ENCODE measurements at regions not wholly inside any gene's neighbourhood (a gene's known extent, or its start where the extent isn't known, plus 50 kb on each side); places are given as distances from the start of the nearest gene placed in this dataset.
"Not testable (repeated sequence)": the region's sequence is repeated elsewhere in the genome, so short reads cannot be mapped to it uniquely, and the experiment has no call there.

DNA sequence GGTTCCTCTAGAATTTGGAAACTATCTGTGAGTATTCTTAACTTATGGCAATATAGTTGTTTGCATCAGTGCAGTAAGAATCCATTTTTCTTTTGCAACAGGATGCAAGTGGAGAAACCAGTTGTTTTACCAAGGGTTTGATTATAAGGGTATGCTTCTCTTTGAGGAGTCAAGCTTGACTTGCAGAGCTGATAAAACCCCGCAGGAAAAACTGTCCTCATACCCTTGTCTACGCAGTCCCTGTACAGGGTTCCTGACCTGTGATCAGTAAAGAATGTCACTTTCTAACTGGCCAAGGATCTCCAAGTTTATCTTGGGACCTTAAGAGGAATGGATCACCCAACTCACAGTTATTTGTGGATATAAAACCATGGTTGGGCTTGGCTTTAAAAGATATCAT is 161.1 kb upstream of the OLIG3 start:
- DNase-seq (ENCODE audit: low read depth in 2 of 2) = no peak

DNA sequence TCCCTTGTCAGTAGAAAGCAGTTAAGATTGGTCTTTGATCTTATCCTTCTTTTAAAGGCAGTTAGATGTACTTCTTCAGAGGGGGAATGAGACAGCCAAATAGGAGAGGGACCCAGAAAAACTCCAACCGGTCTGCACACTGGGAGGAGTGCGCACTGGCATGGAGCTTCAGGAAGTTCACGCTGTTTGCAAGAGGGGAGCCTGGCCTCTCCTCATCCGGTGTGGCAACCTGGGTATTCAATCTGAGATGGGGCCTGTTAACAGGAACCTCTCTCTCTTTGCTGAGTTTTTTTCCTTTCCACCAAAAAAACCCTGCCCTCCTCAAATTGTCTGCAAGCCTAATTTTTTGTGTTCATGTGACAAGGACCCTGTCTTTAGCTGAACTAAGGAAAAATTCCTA is 162.5 kb upstream of the OLIG3 start:
- DNase-seq (ENCODE audit: low read depth in 2 of 2) = no peak

DNA sequence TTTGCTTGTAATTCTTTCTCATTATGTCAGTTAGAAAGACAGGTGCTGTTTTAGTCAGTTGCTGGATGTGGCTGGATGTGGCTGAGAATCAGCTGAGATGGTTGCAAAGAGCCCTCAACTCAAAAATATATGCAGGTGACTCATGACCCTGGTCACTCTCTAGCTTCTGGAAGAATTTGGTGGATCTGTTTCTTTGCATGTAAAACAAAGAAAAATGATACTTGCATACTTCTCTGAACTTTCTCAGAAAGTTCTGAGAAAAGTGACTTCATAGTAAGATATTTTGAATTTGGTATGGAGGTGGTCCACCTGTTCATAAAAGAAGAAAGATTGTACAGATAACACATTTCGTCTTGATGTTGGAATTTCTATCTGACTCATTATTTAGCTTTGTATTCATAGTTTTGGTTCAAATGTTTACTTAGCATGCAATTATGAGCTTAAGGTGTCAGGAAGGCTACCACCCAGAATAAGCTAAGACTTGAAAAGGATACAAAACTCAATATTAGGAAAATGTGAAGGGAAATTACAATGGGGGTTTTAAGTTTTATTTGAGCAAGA is 163.2 kb upstream of the OLIG3 start:
- no peak for DNase-seq (ENCODE audit: low read depth in 2 of 2)

DNA sequence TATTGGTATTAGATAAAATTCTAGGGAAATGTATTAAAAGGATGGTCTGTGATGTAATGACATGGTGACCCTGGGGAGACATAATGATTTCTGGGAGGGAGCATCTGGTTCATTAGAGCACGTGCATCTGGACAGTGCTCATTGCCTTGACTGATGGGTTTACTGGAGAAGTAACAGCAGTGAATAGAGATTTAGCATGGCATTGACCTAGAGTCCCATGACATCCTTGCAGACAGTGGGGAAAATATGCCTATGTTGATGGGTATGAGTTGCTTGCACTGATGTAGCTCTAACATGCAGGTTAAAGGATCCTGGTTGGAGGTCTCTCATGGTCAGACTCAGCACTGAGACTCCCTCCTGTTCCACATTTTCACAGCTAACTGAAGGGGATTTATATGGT is 164.1 kb upstream of the OLIG3 start:
- DNase-seq (ENCODE audit: low read depth in 2 of 2) = no peak

DNA sequence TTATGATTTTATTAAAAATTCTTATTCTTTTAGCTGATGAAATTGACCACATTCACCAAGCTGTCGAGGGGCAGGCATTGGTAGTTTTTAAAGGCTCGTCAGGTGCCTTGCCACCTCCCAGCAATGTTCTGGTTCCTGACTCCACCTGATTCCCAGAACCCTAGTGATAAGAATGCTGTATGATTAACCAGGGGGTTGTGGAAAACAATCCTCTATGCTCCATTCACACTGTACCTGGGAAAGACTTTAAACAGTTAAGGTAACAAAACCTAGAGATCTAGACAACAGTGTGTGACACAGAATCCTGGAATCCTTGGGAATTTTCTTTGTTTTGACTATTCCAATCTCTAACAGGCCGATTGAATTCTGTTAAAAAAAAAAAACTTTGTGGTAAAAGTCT is 165.7 kb upstream of the OLIG3 start:
- no peak for DNase-seq (ENCODE audit: low read depth in 2 of 2)

DNA sequence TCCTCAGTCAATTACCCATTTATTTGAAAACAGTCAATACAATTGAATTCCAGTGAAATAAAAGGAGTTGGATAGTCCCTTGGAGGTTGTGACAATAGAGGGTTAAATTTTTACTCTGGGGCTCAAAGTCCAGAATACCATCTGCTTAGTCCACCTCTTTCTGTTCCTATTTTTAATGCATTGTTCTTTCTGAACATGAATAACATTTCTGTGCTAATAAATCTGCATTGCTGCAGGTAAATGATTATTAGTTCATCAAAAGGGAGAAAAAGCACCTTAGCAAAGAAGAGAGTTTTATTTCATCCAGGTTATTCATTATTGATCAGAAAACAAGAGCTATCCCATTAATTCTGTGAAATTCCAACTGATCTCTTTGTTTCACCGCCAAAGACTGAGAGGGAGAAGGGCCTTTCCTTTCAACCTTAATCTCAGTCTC is 166.1 kb upstream of the OLIG3 start:
- no peak for DNase-seq (ENCODE audit: low read depth in 2 of 2)

DNA sequence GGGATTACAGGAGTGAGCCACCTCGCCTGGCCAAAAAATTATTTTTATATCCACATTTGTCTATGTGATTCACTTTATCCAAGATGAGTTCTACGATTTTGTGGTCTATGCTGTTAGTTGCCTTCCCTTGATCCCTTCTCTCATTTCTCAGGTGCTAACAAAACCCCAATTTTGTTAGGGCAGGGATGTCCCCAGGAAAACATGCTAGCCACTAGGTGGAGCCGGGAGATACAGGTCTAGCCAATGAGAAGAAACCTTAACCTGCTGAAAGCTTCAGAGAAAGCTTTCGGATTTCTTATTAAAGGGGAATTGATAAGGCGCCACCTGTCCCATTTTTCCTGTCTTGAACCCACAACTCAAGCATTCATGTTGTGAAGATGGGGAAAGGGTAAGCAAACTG is 167.4 kb upstream of the OLIG3 start:
- peak; percentile 33 to 36 for DNase-seq (ENCODE audit: low read depth in 2 of 2)

DNA sequence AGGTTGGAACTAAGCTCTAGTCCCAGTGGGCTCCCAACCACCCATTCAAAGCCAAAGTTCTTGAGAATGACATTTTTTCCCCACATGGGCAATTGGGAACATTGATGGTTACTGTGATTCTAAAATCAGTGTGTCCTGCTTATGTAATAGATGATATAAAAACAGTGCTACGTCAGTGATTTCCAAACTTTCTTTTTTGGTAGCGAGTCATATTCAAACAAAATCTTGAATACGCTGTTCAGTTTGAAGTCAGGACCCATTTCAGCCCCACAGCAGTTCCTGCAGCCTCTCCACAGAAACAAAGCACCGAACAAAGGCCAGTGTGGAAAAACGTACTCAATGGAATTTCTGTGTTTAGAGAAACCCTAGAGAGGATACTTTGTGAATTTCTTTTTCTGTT is 170.0 kb upstream of the OLIG3 start:
- no peak for DNase-seq (ENCODE audit: low read depth in 2 of 2)

DNA sequence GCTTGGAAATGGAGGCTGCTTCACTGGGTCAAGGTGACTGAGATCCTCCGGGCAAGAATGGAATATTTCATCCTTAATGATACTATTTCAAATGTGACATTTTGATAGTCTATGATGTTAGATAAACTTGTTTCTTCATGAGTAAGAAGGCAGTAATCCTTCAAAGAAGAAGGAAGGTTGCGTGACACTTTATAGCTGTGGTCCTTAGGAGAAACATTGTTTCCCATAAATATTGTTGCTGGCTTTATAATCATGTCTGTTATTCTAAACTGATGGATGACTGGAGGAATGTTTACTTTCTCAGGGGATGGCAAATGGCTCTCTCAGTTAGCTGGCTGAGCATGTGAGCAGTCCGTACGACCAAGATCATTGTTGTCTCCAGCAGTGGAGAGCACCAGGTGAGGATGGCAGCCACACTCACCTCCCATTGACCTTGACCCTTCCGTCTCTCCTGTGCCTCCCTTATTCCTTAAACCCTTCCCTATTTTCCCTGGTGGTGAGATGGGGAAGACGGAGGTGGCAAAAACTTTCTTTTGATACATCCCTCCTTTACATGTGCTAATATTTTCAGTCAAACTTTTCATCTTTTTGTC is 171.2 kb upstream of the OLIG3 start:
- DNase-seq (ENCODE audit: low read depth in 2 of 2) = no peak

DNA sequence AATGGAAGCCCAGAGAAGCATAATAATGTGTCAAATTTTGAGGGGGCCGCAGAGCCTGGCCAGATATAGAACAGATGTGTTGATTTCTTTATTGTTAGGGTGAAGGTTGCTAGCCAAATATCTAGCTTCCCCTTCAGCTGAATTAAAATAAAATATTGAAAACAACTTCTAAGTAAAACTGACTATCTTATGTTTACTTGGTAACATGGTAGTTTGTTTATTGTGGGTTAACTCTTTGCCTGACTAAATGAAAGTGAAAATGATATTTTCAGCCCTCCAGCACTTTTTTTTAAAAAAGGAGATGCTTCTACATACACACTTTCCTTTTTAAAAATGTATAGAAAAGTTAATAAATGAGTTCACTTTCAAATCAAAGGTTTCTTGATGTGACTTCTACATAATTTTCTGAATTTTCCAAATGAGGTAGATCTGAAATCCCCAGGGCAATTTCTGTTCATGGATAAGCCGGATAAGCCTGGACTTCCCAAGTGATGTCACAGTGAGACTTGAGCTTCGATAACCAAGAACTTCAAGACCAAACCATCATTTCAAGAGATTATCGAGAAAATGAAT is 172.1 kb upstream of the OLIG3 start:
- DNase-seq (ENCODE audit: low read depth in 2 of 2) = no peak

DNA sequence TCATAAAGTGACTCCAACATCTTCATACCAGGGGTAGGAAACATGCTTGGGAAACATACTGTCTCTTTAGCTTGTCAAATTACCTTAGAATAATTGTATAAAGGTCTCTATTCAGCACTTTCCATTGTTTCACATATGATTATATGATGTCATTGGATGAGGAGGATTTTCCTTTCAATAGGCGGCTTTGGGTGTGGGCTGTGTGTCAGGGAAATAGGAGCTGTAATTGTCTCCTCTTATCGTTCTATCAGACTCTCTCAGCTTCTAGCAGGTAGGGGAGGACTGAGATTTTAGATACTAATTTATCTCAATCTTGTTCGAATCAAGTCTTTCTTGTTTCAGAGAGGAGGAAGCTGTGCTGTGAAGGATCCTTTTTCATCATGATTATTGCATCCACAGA is 179.4 kb upstream of the OLIG3 start:
- peak in 1 of 2 donors; percentile 30 for DNase-seq (ENCODE audit: low read depth in 2 of 2)

DNA sequence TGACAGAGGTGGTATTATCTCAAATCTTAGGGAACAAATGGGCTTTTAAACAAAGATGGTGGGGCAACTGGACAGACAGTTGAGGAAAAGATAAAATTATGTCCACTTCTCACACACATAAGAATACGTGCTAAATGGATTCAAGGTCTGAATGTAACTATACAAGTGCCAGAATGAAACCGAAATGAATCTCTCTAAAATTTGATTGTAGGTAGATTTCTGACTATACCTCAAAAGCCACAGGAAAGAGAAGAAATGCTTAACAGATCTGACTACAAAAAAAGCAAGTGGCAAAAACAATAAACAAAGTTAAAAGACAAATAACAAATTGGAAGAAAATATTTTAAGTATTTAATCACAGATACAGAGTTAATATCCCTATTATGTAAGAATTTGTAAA is 182.7 kb upstream of the OLIG3 start:
- DNase-seq (ENCODE audit: low read depth in 2 of 2) = no peak

DNA sequence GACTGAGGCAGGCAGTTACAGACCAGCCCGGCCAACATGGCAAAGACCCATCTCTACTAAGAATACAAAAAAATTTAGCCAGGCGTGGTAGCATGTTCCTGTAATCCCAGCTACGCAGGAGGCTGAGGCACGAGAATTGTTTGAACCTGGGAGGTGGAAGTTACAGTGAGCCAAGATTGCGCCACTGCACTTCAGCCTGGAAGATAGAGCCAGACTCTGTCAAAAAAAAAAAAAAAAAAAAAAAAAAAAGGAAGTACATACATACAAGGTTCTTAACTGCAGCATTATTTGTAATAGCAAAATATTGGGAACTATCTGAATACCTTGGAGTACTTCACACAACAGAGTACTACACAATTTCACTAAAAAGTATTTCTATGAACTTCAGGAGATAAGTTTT is 183.5 kb upstream of the OLIG3 start:
- no peak for DNase-seq (ENCODE audit: low read depth in 2 of 2)

DNA sequence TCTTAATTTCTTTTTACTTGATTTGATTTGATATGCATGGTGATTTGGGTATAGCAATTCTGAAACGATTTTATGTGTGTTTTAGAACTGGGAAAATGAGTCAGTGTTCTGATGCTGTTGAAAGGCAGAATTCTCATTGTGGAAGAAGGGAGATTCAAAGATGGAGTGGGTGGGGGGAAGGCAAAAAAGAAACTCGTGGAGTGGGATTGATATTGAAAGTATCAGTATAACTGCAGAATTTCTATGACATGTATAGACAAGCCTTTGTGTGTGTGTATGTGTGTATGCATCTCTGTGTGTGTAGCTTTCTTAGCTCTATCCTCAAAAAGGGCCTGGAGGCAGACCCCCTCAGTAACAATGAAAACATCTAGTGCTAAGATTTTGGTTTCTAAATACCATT is 184.3 kb upstream of the OLIG3 start:
- no peak for DNase-seq (ENCODE audit: low read depth in 2 of 2)

DNA sequence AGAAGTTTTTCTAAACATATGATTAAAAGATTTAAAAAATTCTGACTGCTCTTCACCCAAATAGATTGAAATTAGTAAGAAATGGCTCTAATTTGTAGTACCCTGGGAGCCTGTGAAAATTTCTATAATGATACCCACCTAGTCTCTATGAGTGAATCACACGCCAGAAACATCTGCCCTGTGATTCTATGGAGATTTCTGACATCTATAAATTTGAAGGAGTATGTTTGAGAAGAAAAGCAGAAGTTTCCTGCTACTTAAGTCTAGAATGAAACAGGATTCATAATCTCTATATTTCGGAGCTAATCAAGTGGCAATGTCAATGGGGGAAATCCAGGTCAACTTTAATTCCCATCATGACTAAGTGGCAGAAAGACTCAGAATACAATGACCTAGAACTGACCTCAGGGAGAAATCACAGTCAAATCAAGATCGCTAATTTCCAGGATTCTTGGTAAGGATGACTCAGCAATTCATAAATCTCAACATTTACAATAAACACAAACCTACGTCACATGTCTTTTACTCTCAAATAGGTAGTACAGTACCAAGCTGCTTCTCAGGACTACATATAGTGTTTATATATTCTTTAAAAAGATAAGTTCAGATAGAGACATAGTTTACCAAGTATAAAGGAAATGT is 186.2 kb upstream of the TNFAIP3 start:
- peak; percentile 20 to 89 for DNase-seq (ENCODE audit: low read depth in 2 of 2)

DNA sequence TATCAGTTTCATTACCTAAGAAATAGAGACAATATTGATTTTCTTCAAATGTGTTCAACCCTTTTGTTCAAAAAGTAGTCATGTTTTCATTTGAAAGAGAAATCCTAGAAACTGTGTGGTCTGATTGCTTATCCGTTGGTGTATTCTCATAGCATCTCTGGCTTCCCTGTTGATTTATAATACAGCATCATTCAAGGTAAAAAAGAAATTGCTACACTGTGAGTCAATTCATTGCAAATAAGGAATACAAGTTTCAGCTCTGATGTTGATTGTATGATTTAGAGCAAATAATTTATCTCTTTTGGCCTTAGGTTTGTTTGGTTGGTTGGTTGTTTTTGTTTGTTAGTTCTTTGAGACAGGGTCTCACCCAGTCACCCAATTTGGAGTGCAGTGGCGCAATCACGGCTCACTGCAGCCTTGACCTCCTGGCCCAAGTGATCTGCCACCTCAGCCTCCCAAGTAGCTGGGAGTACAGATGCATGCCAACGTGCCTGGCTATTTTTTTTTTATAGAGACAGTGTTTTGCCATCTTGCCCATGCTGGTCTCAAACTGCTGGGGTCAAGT is 185.5 kb upstream of the TNFAIP3 start:
- no peak for DNase-seq (ENCODE audit: low read depth in 2 of 2)

DNA sequence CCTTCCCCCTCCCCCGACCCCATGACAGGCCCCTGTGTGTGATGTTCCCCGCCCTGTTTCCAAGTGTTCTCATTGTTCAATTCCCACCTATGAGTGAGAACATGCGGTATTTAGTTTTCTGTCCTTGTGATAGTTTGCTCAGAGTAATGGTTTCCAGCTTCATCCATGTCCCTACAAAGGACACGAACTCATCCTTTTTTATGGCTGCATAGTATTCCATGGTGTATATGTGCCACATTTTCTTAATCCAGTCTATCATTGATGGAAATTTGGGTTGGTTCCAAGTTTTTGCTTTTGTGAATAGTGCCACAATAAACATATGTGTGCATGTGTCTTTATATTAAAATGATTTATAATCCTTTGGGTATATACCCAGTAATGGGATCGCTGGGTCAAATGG is 184.4 kb upstream of the TNFAIP3 start:
- not testable (repeated sequence) for DNase-seq (ENCODE audit: low read depth in 2 of 2)

DNA sequence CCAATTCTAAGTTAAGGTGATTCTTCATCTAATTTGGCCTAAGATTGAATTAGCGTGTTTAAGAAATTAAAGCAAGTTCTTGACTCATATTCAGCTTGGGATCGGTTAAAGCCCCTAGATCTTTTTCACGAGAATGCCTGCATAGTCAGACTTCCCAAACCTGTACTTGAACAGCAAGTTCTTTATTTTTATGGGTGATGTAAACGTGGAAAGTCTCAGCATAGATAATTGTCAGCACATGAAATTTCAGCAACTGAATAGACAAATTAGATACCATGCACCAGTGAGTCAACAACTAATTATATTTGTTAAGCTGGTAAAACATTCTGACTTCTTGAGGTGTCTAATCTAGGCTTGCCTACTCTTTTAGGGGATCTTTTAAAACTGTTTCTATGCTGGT is 183.1 kb upstream of the TNFAIP3 start:
- DNase-seq (ENCODE audit: low read depth in 2 of 2) = no peak

DNA sequence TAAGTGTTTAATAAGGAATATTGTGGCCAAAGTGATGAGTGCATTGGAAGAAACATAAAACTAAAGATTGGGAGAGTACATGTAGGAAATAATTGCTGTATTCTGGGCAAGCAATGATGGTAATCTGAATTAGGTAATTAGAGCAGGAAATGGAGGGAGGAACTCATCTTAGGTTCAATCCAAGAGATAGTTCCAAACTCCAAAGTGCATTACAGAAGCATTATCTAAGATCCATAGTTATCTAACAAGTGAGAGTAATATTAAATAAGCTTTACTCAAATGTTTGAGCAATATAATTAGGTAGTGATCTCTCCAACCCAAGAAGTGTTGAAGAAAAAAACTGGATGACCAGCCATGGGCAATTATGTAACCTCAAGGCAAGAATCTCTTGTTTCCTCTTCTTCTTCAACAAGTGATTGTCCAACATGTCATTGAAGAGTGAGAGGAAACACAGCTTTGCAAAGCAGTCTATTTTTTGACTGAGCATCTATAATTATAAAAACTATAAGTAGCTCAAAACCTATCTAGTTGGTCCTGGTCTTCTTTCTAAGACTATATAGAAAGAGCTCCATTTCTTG is 181.2 kb upstream of the TNFAIP3 start:
- DNase-seq (ENCODE audit: low read depth in 2 of 2) = no peak

DNA sequence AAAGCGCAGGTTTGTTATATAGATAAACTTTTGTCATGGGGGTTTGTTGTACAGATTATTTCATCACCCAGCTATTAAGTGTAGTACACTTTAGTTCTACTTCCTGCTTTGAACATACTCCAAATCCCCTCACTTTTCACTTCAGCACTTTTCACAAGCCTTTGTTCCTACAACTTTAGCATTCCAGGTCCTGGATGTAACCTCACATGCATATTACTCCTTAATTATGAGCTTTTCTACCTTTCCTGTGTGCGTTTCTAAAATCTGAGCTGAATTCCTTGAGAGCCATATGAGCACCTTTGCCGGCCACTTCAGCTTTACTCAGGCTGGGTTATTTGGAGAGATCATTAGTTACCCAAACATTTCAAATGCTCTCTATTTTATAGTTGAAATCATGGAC is 179.2 kb upstream of the TNFAIP3 start:
- DNase-seq (ENCODE audit: low read depth in 2 of 2) = no peak

DNA sequence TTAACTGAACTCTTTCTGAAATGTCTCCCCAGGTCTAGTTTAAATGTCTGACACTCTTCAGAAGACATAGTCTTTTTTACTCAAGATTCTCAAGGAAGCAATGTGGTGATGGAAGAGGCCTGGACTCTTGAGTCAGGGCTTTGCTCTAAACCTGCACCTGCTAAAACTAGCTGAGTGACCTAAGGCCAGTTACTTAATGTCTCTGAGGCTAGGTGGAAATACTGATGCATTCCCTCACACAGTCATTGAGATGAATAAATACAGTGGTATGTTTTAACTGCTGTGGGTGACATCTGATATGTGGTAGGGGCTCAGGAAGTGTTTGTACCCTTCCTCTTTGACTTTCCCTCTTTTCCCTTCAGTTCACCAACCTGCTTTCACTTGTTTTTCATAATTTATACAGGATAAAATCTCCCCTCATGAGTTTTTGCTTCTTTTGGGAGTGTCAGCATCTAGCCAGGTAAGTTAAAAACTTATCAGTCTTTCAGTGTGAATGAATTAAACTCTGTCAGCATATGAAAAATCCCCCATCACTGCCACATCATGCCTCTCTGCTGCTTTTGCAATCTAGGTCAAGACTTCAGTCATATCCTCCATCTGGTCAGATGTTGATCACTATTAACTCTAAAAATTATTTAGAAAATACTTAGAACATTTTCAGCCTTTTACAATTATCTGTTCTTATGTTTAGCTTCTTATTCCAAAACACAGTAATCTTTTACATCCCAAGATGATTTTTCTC is 178.7 kb upstream of the TNFAIP3 start:
- no peak for DNase-seq (ENCODE audit: low read depth in 2 of 2)

DNA sequence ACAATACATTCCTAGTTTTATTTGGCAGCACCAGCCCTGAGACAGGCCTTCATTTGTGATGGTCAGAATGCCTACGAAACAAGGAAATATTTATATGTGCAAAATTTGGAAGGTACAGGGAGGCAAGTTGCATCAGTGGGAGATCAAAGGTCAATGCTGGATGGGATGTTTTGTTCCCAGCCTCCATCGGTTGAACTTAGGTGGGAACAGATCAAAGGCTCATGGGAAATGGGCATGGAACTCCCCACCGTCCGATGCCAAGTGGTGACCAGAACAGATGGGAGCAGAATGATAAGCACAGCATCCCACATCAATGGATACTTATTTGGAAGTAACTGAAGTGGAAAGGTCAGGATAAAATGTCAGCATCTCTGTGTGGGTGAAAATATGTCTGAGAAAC is 177.7 kb upstream of the TNFAIP3 start:
- peak in 1 of 2 donors; percentile 29 for DNase-seq (ENCODE audit: low read depth in 2 of 2)
